MCF 10A (cell line): ENCODE measurements at regions not wholly inside any gene's neighbourhood (a gene's known extent, or its start where the extent isn't known, plus 50 kb on each side); places are given as distances from the start of the nearest gene placed in this dataset.

Source experiments
- BruUV-seq: library from RNA; stranded (reverse); fragments of 400-500 nt; replicated peaks from 2 replicates; lab custom pipeline; 2021; lab: Mats Ljungman, UMichigan
- CTCF ChIA-PET: fragments of 300-600 bp; sonication (Branson Sonifier 250); formaldehyde crosslinking; extraction: SDS; loops from one replicate; lab custom pipeline; 2021; ENCODE audit warnings: antibody characterized with exemption, inconsistent platforms; lab: Yijun Ruan, JAX
- POLR2A ChIA-PET: fragments of 300-600, 350-650 bp; sonication (Branson Sonifier 250); formaldehyde crosslinking; extraction: SDS; loops from one replicate; lab custom pipeline; 2020; ENCODE audit warnings: antibody characterized with exemption, inconsistent platforms; lab: Yijun Ruan, JAX
- DNase-seq: peaks from one replicate; pipeline ENCODE4 v3.0.0-alpha.2; 2018; ENCODE audit not compliant: unreplicated experiment
- H3K27ac Mint-ChIP-seq: one replicate; pipeline ENCODE4 v1.8.0; 2022; ENCODE audit warnings: mild to moderate bottlenecking, low read depth, mixed read lengths; ENCODE audit not compliant: unreplicated experiment
- H3K27me3 Mint-ChIP-seq: one replicate; pipeline ENCODE4 v1.8.0; 2022; ENCODE audit warnings: mixed read lengths; ENCODE audit not compliant: insufficient read depth, unreplicated experiment
- H3K36me3 Mint-ChIP-seq: one replicate; pipeline ENCODE4 v1.8.0; 2022; ENCODE audit warnings: mild to moderate bottlenecking, moderate library complexity, mixed read lengths; ENCODE audit not compliant: insufficient read depth, unreplicated experiment
- H3K4me1 Mint-ChIP-seq: one replicate; pipeline ENCODE4 v1.8.0; 2022; ENCODE audit warnings: mixed read lengths; ENCODE audit not compliant: insufficient read depth, unreplicated experiment
- H3K4me3 Mint-ChIP-seq: one replicate; pipeline ENCODE4 v1.8.0; 2022; ENCODE audit warnings: mild to moderate bottlenecking, moderate library complexity, mixed read lengths; ENCODE audit not compliant: unreplicated experiment
- H3K9me3 Mint-ChIP-seq: one replicate; pipeline ENCODE4 v1.8.0; 2022; ENCODE audit warnings: mixed read lengths; ENCODE audit not compliant: unreplicated experiment
- intact Hi-C: fragments of 100-400 bp; cut with micrococcal nuclease; formaldehyde crosslinking; loops from 2 replicates; pipeline ENCODE4 v1.14.1; 2022
- TF ChIP-seq, protein P1 (sequence below): fragments of 200-600 bp; IDR thresholded peaks from one replicate; pipeline ENCODE4 v1.8.0; 2022; ENCODE audit warnings: antibody characterized with exemption, mild to moderate bottlenecking; ENCODE audit not compliant: unreplicated experiment

DNA sequence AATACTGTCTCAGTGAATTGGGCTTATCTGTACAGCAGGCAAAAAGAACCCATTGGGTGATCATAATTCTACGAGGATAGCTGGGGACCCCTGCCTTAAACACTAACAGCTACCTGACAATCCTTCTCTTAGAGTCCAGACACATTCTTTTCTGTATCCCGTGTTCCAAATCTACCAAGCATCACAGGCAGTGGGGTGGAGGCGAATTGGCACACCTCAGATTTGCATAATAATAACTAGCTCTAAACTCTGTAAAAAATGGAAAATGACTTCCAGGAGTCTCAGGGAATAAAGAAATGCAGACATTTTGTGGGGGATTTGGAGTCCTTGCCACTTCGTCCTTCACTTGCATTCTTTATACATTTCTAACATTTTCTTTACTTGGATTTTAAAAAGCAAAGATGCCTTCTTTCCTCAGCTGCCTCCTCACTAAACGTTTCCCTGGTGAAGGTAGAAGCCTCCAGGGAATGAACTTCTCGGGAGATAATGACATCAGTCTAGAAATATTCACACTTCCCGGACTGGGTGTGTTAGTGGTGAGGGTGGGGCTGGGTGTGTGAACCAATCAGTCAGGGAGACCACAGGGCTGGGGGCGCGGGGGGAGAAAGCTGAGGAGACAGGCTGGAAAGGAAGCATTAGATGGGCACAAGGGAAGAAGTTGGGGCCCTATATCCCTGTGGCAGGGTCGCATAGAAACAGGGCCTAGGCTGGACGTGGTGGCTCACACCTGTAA is 59.1 kb upstream of the BOD1L2 start:
- ChIA-PET POLR2A (interaction anchor here (0.6 kb wide), 1 partner anchor 209 kb away, joined by 3 read pairs; no protein-coding TSS in a partner anchor), CTCF (no interaction called here)
- no TSS peak for BruUV-seq
- TF ChIP-seq, protein P1, sequence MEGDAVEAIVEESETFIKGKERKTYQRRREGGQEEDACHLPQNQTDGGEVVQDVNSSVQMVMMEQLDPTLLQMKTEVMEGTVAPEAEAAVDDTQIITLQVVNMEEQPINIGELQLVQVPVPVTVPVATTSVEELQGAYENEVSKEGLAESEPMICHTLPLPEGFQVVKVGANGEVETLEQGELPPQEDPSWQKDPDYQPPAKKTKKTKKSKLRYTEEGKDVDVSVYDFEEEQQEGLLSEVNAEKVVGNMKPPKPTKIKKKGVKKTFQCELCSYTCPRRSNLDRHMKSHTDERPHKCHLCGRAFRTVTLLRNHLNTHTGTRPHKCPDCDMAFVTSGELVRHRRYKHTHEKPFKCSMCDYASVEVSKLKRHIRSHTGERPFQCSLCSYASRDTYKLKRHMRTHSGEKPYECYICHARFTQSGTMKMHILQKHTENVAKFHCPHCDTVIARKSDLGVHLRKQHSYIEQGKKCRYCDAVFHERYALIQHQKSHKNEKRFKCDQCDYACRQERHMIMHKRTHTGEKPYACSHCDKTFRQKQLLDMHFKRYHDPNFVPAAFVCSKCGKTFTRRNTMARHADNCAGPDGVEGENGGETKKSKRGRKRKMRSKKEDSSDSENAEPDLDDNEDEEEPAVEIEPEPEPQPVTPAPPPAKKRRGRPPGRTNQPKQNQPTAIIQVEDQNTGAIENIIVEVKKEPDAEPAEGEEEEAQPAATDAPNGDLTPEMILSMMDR = no peak
- peak overlapping the region; percentile 89 for H3K27ac Mint-ChIP-seq
- DNase-seq = peak; percentile 17
- H3K27me3 Mint-ChIP-seq = no peaks in the 10 kb centered on the region
- no peaks in the 10 kb centered on the region for H3K36me3 Mint-ChIP-seq
- intact Hi-C loops = no loop called here
- H3K4me3 Mint-ChIP-seq = no peak overlapping the region
- peaks cover 23% of the 10 kb centered on the region for H3K4me1 Mint-ChIP-seq
- H3K9me3 Mint-ChIP-seq = no peaks in the 10 kb centered on the region

DNA sequence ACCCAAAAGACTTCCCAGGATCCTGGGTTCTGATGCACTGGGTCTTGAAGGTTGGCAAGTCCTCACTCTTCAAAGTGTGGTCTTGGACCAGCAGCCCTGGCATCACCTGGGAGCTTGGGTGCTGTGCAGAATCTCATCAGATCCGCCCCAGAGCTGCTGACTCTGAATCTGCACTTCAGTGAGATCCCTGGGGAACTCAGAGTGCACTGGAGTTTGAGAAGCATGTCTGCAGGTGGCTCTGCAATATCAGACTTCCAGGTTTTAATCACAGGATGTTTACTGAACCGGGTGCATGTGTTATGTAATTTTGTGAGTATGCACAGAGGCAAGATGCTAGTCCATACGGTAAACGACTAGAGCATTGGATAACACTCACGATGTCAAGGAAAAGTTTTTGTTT is 58.0 kb upstream of the BOD1L2 start:
- no peaks in the 10 kb centered on the region for H3K27me3 Mint-ChIP-seq
- no peak overlapping the region for H3K4me3 Mint-ChIP-seq
- H3K9me3 Mint-ChIP-seq = no peaks in the 10 kb centered on the region
- CTCF ChIA-PET = interaction anchor here (0.5 kb wide), 1 partner anchor 110 kb away, joined by 4 read pairs; no protein-coding TSS in a partner anchor
- intact Hi-C loops = no loop called here
- H3K27ac Mint-ChIP-seq = no peak overlapping the region
- DNase-seq = no peak
- H3K36me3 Mint-ChIP-seq = no peaks in the 10 kb centered on the region
- POLR2A ChIA-PET = no interaction called here
- TF ChIP-seq, protein P1 = no peak
- BruUV-seq = no TSS peak
- peaks cover 23% of the 10 kb centered on the region for H3K4me1 Mint-ChIP-seq

DNA sequence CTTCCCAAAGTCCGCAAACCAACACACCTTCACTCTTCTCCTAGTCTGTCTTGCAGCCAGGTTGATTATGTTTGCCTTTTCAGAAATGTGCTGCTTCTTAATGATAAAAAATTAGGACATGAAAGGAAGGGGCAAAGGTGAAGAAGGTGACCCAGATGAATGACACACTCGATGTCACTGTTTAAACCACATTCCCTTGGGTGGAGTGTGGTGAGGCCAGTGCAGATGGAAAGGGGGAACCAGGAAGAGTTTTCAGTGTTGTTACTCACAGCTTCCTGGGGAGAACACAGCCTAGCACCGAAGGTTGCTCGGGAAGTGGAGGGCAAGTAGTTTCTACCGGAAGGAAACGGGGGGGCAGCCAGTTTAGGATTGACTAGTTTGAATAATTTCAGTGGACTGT is 57.2 kb upstream of the BOD1L2 start:
- POLR2A ChIA-PET = interaction anchor here (0.6 kb wide), 1 partner anchor 1359 kb away, joined by 4 read pairs; no protein-coding TSS in a partner anchor
- no TSS peak for BruUV-seq
- TF ChIP-seq, protein P1 = no peak
- no peaks in the 10 kb centered on the region for H3K27me3 Mint-ChIP-seq
- intact Hi-C loops = no loop called here
- no peak overlapping the region for H3K4me3 Mint-ChIP-seq
- DNase-seq = no peak
- H3K9me3 Mint-ChIP-seq = no peaks in the 10 kb centered on the region
- CTCF ChIA-PET = interaction anchor here (0.7 kb wide), 1 partner anchor 79 kb away, joined by 3 read pairs; no protein-coding TSS in a partner anchor
- H3K27ac Mint-ChIP-seq = no peak overlapping the region
- peaks cover 17% of the 10 kb centered on the region for H3K4me1 Mint-ChIP-seq
- H3K36me3 Mint-ChIP-seq = no peaks in the 10 kb centered on the region

DNA sequence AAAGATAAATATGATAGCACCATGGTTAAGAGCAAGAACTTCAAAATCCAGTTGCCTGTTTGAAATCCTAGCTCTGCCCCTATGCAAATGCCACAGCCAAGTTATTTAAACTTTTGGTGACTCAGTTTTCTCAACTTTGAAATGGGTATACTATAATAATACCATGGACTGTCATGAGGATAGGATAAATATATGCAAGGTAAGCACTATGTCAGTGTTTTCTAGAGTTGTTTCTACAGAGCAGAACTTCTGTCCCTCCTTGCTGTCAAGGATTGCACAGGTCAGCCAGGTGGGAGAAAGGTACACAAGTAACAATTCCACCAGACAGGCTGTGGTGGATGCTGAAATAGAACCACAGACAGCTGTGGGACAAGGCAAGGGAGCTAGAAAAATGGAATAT is 55.7 kb upstream of the BOD1L2 start:
- no peaks in the 10 kb centered on the region for H3K9me3 Mint-ChIP-seq
- ChIA-PET CTCF (no interaction called here), POLR2A (interaction anchor here (0.7 kb wide), 1 partner anchor 36 kb away, joined by 4 read pairs; no protein-coding TSS in a partner anchor)
- peaks cover 11% of the 10 kb centered on the region for H3K4me1 Mint-ChIP-seq
- no peak for DNase-seq
- TF ChIP-seq, protein P1 = no peak
- H3K4me3 Mint-ChIP-seq = no peak overlapping the region
- no peak overlapping the region for H3K27ac Mint-ChIP-seq
- BruUV-seq = no TSS peak
- H3K27me3 Mint-ChIP-seq = peaks cover 14% of the 10 kb centered on the region
- intact Hi-C loops = no loop called here
- no peaks in the 10 kb centered on the region for H3K36me3 Mint-ChIP-seq
